Brain pericyte (primary cell): ENCODE measurements at regions not wholly inside any gene's neighbourhood (a gene's known extent, or its start where the extent isn't known, plus 50 kb on each side); places are given as distances from the start of the nearest gene placed in this dataset.
"Not testable (repeated sequence)": the region's sequence is repeated elsewhere in the genome, so short reads cannot be mapped to it uniquely, and the experiment has no call there.

Experiments
- DNase-seq: peaks from one replicate; pipeline ENCODE4 v3.0.0-alpha.2; 2012; ENCODE audit warnings: low read depth, low spot score

- no peak for DNase-seq
Measured at GRCh38 chr7:85802211-85802610, 615.4 kb upstream of the SEMA3D start.

DNA sequence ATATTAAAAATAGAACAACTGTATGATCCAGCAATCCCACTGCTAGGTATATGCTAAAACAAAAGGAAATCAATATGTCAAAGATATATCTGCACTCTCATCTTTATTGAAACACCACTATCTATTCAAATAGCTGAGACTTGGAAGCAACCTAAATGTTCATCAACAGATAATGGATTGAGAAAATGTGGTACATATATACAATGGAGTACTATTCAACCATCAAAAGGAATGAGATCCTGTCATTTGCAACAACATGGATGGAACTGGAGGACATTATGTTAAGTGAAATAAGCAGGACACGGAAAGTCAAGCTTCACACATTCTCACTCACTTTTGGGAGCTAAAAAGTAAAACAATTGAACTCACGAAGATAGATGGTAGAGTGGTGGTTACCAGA is 610.1 kb upstream of the SEMA3D start:
- DNase-seq = no peak

- not testable (repeated sequence) for DNase-seq
Measured at GRCh38 chr7:85791098-85791497, 604.2 kb upstream of the SEMA3D start.

- no peak for DNase-seq
Measured at GRCh38 chr7:85781606-85782005, 594.8 kb upstream of the SEMA3D start.

GRCh38 chr7:85776691-85777345 is 590.0 kb upstream of the SEMA3D start:
- DNase-seq = no peak

GRCh38 chr7:85775431-85775830 is 588.6 kb upstream of the SEMA3D start:
- DNase-seq = no peak

DNA sequence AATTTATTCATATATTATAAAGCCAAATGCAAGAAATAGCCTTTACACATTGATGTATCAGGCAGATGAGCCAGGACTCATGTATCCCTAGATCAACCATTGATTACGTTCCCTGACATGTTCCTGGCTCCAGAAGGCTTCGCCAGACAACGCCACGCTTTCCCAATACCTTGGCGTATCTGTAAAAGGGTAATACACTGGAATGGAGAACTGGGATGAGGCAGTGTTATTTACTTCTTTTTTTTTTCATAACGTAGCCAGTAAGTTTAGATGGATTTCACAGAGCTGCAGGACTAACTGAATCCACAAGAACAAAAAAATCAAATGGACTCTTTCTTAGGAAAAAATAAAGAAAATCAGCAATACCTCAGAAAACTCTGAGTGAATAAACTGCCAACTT is 588.1 kb upstream of the SEMA3D start:
- DNase-seq = no peak

- DNase-seq = no peak
Measured at GRCh38 chr7:85773116-85773728, 586.4 kb upstream of the SEMA3D start.

- DNase-seq = no peak
Measured at GRCh38 chr7:85771516-85771915, 584.7 kb upstream of the SEMA3D start.

GRCh38 chr7:85770332-85770731 is 583.5 kb upstream of the SEMA3D start:
- DNase-seq = no peak

DNA sequence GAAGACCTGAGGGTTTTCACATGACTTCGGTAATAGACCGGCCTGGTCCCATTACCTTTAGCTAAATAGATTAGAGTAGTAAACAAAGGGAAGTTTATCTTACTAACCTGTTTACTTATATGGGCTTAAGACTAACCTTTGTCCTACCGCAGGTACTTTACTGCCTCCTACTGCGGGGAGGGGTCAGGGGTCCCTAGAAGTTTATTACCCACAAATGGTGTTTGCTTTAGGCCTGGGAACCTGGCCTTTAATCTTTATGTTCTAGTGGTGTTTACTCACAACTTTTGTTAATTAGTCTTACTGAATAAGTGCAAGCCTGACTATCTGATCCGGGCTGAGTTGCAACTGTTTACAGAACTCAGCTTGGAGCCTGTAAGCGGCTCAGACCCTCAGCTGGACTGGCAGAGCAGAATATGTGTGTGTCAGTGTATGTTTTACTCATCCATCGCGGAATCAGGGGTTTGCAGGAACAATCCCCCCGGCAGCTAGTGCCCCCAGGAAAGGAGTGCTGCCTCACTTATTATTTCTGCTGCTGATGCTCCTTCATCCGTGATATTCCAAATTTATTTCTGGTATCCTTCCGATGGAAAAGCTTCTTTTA is 578.9 kb upstream of the SEMA3D start:
- no peak for DNase-seq

DNA sequence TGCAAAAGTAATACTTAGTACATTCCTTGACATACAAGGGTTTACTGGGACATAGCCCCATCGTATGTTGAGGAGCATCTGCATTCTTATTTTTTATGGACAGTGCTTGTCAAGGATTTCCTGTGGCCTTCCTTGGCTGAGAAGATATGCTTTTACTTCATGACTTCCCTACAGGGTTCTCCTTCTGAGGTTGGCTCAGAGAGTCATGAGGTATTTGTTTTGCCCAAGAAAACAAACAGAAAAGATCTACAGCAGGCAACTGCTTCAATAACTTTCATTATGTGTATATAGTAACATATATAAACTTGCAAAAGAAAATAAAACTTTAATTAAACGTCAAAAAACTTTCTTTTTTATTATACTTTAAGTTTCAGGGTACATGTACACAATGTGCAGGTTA is 577.2 kb upstream of the SEMA3D start:
- no peak for DNase-seq

DNA sequence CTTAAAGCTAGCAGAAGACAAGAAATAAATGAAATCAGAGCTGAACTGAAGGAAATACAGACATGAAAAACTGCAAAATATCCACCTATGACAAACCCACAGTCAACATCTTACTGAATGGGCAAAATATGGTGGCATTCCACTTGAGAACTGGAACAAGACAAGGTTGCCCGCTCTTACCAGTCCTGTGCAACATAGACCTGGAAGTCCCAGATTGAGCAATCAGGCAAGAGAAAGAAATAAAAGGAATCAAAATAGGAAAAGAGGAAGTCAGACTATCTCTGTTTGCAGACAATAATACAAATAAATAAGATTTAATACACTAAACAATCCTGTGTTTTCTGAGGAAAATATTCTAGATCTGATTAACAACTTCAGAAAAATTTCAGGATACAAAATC is 570.5 kb upstream of the SEMA3D start:
- DNase-seq = no peak

DNA sequence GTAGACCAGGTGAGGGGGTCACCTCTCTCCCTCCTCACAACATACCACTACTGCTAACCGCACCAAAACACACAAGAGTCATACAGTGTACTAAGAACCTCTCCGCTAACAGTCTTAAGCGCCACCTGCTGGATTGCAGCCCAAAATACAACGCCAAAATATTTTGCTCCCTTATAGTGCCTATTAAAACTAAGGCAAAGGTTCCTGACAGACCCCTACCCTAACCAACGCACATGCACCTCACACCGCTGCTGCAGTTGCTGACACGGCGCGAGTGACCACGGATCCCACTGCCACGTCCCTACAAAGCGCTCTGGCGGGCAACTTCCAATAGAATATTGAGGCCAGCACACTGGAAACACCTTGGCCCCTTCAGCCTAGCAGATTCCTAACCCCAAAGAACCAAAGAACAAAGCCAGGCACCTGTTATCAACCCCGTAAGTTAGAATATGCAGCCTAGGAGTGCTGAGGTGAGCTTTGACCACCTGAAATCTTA is 563.6 kb upstream of the SEMA3D start:
- DNase-seq = no peak

DNA sequence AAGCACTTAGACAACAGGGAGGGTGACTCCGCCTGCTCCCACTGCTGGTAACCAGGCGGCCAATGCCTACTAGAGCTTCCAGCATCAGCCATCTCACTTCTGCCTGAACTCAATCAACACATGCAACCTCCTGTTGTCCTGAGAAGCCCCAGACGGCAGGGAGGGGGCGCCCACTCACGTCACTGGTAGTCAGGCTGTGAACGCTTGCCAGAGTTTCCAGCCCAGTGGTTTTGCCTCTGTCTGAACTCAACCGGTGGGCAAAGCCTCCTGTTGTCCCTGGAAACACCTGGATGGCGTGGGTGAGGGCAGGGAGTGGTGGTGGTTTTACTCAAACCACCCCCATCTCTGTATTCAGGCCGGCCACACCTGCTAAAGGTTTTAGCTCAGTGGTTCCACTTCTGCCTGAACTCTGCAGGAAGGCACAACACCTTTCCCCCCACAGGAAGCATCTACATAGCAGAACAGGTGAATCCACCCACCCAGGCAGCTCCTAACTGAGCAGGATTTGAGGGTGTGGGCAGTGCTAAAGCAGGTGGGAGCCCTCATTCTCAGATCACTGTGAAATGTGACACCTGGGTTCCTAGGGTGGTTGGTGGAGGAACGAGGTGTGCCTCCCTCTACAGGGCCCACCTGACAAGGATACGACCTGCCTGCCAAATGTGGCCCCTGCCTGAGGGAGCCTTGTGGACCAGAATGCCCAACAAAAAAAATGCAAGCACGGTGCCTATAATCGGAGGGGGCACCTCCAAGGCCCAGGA is 563.0 kb upstream of the SEMA3D start:
- DNase-seq = no peak

GRCh38 chr7:85748861-85749260 is 562.0 kb upstream of the SEMA3D start:
- no peak for DNase-seq

DNA sequence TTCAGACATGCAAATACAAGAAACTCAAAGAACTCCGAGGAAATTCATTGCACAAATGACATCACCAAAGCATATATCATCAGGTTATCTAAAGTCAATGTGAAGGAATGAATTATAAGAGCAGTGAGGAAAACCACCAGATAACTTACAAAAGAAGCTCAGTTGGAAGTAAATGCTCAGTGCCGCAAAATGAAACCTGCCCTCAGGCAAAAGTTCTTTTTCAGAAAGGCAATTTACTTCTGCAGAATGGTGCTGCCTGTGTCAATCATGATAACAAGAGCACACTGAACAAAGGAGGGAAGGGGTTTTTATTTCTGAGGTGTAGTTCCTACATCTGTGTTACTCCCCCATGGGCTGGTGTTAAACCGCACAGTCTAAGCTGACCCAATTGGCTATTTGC is 550.6 kb upstream of the SEMA3D start:
- DNase-seq = no peak

GRCh38 chr7:85736085-85736484 is 549.2 kb upstream of the SEMA3D start:
- DNase-seq = no peak

- DNase-seq = no peak
Measured at GRCh38 chr7:85734823-85735222, 548.0 kb upstream of the SEMA3D start.

DNA sequence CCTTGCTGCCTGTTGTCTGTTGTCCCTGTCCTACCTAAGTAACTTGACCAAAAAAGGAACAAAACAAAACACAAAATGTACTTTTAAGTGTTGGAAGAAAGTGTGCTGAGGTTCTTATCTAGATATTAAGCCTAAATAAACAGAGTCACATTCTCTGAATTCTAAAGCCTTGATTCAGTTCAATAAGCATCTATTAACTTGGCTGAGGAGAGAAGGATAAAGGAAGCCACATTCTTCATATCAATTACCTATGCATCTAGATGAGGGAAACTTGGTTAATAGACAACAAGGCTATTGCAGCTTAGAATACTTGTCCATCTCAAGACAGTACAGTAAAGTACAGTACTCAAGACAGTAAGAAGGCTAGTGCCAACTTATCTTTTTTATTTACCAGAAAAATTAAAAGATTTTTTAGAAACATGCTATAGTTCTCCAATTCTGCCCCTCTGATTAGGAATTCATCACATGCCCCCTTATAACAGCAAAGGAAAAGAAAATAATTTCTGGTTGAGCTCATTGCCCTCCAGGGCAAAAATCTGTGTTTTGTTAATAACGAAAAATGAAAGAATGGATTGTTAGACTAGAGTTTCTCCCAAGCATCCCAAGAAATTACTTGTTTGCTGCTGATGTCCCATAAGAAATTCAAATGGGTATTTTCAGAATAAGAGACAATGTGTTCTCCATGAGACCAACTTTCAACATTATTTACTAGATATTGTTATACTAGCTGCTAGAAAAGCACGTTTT is 546.5 kb upstream of the SEMA3D start:
- DNase-seq = no peak

- no peak for DNase-seq
Measured at GRCh38 chr7:85730012-85730411, 543.2 kb upstream of the SEMA3D start.

- DNase-seq = no peak
Measured at GRCh38 chr7:85725026-85725425, 538.2 kb upstream of the SEMA3D start.
